ENCODE measurements at regions not wholly inside any gene's neighbourhood (a gene's known extent, or its start where the extent isn't known, plus 50 kb on each side); places are given as distances from the start of the nearest gene placed in this dataset.

GRCh38 chr11:87942786-87943185, 232.5 kb downstream of the RAB38 start:
- no peak for TF ChIP-seq CTCF (IDR thresholded peaks at IDR 0.05; ENCODE audit: poor library complexity, severe bottlenecking)
- no peak for TF ChIP-seq EP300 (conservative IDR thresholded peaks at IDR 0.05; ENCODE audit: poor library complexity, severe bottlenecking)
- no peak for TF ChIP-seq POLR2AphosphoS5 (IDR thresholded peaks at IDR 0.05)
- no peak for TF ChIP-seq RAD21 (conservative IDR thresholded peaks at IDR 0.05)
- TF ChIP-seq SMC3 (conservative IDR thresholded peaks at IDR 0.05; ENCODE audit: poor library complexity), result no peak
- no peak for TF ChIP-seq REST (IDR thresholded peaks at IDR 0.05; ENCODE audit: borderline replicate concordance)
- TF ChIP-seq EZH2 (IDR thresholded peaks at IDR 0.05; ENCODE audit: borderline replicate concordance, insufficient read depth, low read length, poor library complexity, severe bottlenecking), result no peak

Measured in neural cell (in vitro differentiated cells).